ENCODE measurements at regions not wholly inside any gene's neighbourhood (a gene's known extent, or its start where the extent isn't known, plus 50 kb on each side); places are given as distances from the start of the nearest gene placed in this dataset.

GRCh38 chr6:41470331-41471063 is 75.7 kb upstream of the FOXP4 start:
- no peak for DNase-seq (ENCODE audit: low read depth, low spot score)

GRCh38 chr6:41471064-41471895 is 74.9 kb upstream of the FOXP4 start:
- no peak for DNase-seq (ENCODE audit: low read depth, low spot score)

GRCh38 chr6:41474213-41474933 is 71.8 kb upstream of the FOXP4 start:
- no peak for DNase-seq (ENCODE audit: low read depth, low spot score)

GRCh38 chr6:41475164-41475563 is 71.0 kb upstream of the FOXP4 start:
- DNase-seq (ENCODE audit: low read depth, low spot score): no peak

- no peak for DNase-seq (ENCODE audit: low read depth, low spot score)
These were observed 70.3 kb upstream of the FOXP4 start for GRCh38 chr6:41475737-41476357.

- no peak for DNase-seq (ENCODE audit: low read depth, low spot score)
These were observed 69.8 kb upstream of the FOXP4 start for GRCh38 chr6:41476401-41476800.

- no peak for DNase-seq (ENCODE audit: low read depth, low spot score)
These were observed 68.6 kb upstream of the FOXP4 start for GRCh38 chr6:41477572-41477971.

GRCh38 chr6:41483943-41484342 is 62.2 kb upstream of the FOXP4 start:
- DNase-seq (ENCODE audit: low read depth, low spot score): no peak

- DNase-seq (ENCODE audit: low read depth, low spot score): no peak
These were observed 58.2 kb upstream of the FOXP4 start for GRCh38 chr6:41487860-41488432.

- peak; percentile 74 for DNase-seq (ENCODE audit: low read depth, low spot score)
These were observed 57.6 kb upstream of the FOXP4 start for GRCh38 chr6:41488433-41489119.

- peak; percentile 74 for DNase-seq (ENCODE audit: low read depth, low spot score)
These were observed 56.9 kb upstream of the FOXP4 start for GRCh38 chr6:41489120-41489851.

GRCh38 chr6:41492261-41492891 is 53.8 kb upstream of the FOXP4 start:
- DNase-seq (ENCODE audit: low read depth, low spot score): no peak

- no peak for DNase-seq (ENCODE audit: low read depth, low spot score)
These were observed 51.7 kb upstream of the FOXP4 start for GRCh38 chr6:41494212-41495110.
